WTC11 (cell line): ENCODE measurements at regions not wholly inside any gene's neighbourhood (a gene's known extent, or its start where the extent isn't known, plus 50 kb on each side); places are given as distances from the start of the nearest gene placed in this dataset.

Experiments used
- ATAC-seq: fragments of 200-7000 bp; cut with Tn5 transposase; 2 replicates; pipeline ENCODE4 v1.10.0; 2021; ENCODE audit warnings: mild to moderate bottlenecking, moderate library complexity
- CTCF ChIA-PET: fragments of 300-600 bp; sonication (Branson Sonifier 250); formaldehyde crosslinking; loops from one replicate; lab custom pipeline; 2021; ENCODE audit warnings: antibody characterized with exemption; lab: Charles Lee
- POLR2A ChIA-PET: fragments of 350-600 bp; sonication (Branson Sonifier 250); formaldehyde crosslinking; loops from one replicate; lab custom pipeline; 2021; ENCODE audit warnings: antibody characterized with exemption; lab: Charles Lee
- DNase-seq: peaks from one replicate; pipeline ENCODE4 v3.0.0; 2021; ENCODE audit warnings: low spot score
- H3K27ac Mint-ChIP-seq: 2 replicates; pipeline ENCODE4 v1.8.0; 2021; ENCODE audit warnings: mixed read lengths
- H3K27me3 Mint-ChIP-seq: 2 replicates; pipeline ENCODE4 v1.8.0; 2021; ENCODE audit warnings: low read depth, mild to moderate bottlenecking, moderate library complexity, mixed read lengths
- H3K36me3 Mint-ChIP-seq: 2 replicates; pipeline ENCODE4 v1.8.0; 2021; ENCODE audit warnings: mixed read lengths
- H3K4me1 Mint-ChIP-seq: 2 replicates; pipeline ENCODE4 v1.8.0; 2022; ENCODE audit warnings: mixed read lengths
- H3K4me3 Mint-ChIP-seq: 2 replicates; pipeline ENCODE4 v1.8.0; 2021; ENCODE audit warnings: mild to moderate bottlenecking, moderate library complexity, mixed read lengths
- H3K9me3 Mint-ChIP-seq: 2 replicates; pipeline ENCODE4 v1.8.0; 2021; ENCODE audit warnings: mixed read lengths
- ATF2 ChIP-seq: sonication (generic); formaldehyde crosslinking; IDR thresholded peaks from 2 replicates; pipeline ENCODE4 v1.8.1; 2022; ENCODE audit warnings: low read depth, missing genetic modification reagents, borderline replicate concordance
- ESRRA ChIP-seq: sonication (generic); formaldehyde crosslinking; IDR thresholded peaks from 2 replicates; pipeline ENCODE4 v1.8.1; 2022; ENCODE audit warnings: mild to moderate bottlenecking, missing genetic modification reagents, borderline replicate concordance
- FOXK1 ChIP-seq: sonication (generic); formaldehyde crosslinking; IDR thresholded peaks from 2 replicates; pipeline ENCODE4 v1.8.0; 2022; ENCODE audit warnings: mild to moderate bottlenecking, moderate library complexity, missing genetic modification reagents
- GRHL2 ChIP-seq: fragments of 250-450 bp; sonication (Bioruptor Pico); IDR thresholded peaks from 2 replicates; pipeline ENCODE4 v1.8.0; 2022; ENCODE audit warnings: mild to moderate bottlenecking, moderate library complexity; ENCODE audit not compliant: insufficient replicate concordance, severe bottlenecking
- IRF1 ChIP-seq: sonication (generic); formaldehyde crosslinking; IDR thresholded peaks from 2 replicates; pipeline ENCODE4 v1.8.0; 2023; ENCODE audit warnings: missing genetic modification reagents
- KAT7 ChIP-seq: sonication (generic); formaldehyde crosslinking; IDR thresholded peaks from 2 replicates; pipeline ENCODE4 v1.8.1; 2023; ENCODE audit warnings: missing genetic modification reagents, mild to moderate bottlenecking, borderline replicate concordance
- MYBL2 ChIP-seq: sonication (generic); formaldehyde crosslinking; IDR thresholded peaks from 2 replicates; pipeline ENCODE4 v1.8.1; 2023; ENCODE audit warnings: mild to moderate bottlenecking, moderate library complexity, missing genetic modification reagents
- SP1 ChIP-seq: sonication (generic); formaldehyde crosslinking; conservative IDR thresholded peaks from 2 replicates; pipeline ENCODE4 v1.8.1; 2022; ENCODE audit warnings: missing genetic modification reagents
- TEAD1 ChIP-seq: sonication (generic); formaldehyde crosslinking; IDR thresholded peaks from 2 replicates; pipeline ENCODE4 v1.8.0; 2022; ENCODE audit warnings: mild to moderate bottlenecking, missing genetic modification reagents
- ZNF317 ChIP-seq: sonication (generic); formaldehyde crosslinking; IDR thresholded peaks from 2 replicates; pipeline ENCODE4 v1.8.1; 2023; ENCODE audit warnings: low read depth, mild to moderate bottlenecking, moderate library complexity, missing genetic modification reagents, borderline replicate concordance
- ZNF416 ChIP-seq: fragments of 250-450 bp; sonication (Bioruptor Pico); IDR thresholded peaks from 2 replicates; pipeline ENCODE4 v1.9.0; 2021; ENCODE audit warnings: mild to moderate bottlenecking, inconsistent platforms
- ZNF532 ChIP-seq: fragments of 250-450 bp; sonication (Bioruptor Pico); IDR thresholded peaks from 2 replicates; pipeline ENCODE4 v1.9.0; 2021; ENCODE audit warnings: mild to moderate bottlenecking, borderline replicate concordance
- TF ChIP-seq, protein P1 (sequence below): fragments of 250-450 bp; sonication (Bioruptor Pico); IDR thresholded peaks from 2 replicates; pipeline ENCODE4 v1.9.0; 2021; ENCODE audit warnings: mild to moderate bottlenecking
- TF ChIP-seq, protein P2 (sequence below): sonication (generic); formaldehyde crosslinking; conservative IDR thresholded peaks from 2 replicates; pipeline ENCODE4 v1.8.1; 2023; ENCODE audit warnings: mild to moderate bottlenecking, low read depth, missing genetic modification reagents, moderate library complexity

DNA sequence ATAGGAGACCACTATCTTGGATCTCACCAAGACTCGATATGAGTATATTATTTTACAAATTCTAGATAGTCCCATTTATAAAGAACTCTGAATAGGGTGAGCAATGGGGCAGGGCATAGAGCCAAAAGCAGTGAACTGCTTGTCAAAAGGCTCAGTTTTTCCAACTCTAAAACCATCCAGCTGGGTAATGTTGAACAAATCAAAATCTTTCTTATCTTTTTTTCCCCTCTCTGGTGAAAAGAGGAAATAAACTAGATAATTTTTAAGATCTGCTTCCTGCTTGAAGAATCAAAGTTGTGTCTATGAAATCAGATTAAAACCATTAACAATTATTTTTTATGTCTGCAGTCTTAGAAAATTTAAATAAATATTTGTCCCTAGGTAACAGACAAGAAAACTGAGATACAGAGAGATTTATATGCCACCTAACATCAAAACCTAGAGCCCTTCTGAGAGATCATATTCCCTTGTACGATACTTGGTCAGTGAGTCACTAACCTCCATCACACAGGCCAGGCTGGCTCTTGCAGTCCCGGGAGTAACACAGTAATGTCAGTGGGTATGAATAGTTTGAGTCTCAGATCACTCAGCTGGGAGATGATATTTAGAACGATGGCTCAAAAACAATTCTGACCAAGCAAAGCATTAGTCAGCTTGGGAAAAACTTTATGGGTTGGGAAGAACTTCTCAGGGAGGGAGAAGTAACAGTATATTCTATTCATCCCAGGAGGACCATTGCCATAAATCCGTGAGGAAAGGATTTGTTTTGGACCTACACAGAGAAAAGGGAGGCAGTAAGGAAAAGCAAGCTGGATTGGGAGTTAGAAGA is 178.8 kb downstream of the REEP3 start (continued):
- no peak for TF ChIP-seq GRHL2 (CRISPR knock-in tag)
- no peak for TF ChIP-seq MYBL2 (CRISPR knock-in tag)
- TF ChIP-seq FOXK1 = no peak

- POLR2A ChIA-PET = no interaction called here
- TF ChIP-seq IRF1 (no peak), ZNF416 (no peak), TEAD1 (CRISPR knock-in tag) (no peak), ZNF532 (CRISPR knock-in tag) (no peak), ZNF317 (CRISPR knock-in tag) (no peak), SP1 (CRISPR knock-in tag) (no peak), KAT7 (CRISPR knock-in tag) (no peak), ATF2 (CRISPR knock-in tag) (no peak), ESRRA (CRISPR knock-in tag) (no peak)
- TF ChIP-seq, protein P1, sequence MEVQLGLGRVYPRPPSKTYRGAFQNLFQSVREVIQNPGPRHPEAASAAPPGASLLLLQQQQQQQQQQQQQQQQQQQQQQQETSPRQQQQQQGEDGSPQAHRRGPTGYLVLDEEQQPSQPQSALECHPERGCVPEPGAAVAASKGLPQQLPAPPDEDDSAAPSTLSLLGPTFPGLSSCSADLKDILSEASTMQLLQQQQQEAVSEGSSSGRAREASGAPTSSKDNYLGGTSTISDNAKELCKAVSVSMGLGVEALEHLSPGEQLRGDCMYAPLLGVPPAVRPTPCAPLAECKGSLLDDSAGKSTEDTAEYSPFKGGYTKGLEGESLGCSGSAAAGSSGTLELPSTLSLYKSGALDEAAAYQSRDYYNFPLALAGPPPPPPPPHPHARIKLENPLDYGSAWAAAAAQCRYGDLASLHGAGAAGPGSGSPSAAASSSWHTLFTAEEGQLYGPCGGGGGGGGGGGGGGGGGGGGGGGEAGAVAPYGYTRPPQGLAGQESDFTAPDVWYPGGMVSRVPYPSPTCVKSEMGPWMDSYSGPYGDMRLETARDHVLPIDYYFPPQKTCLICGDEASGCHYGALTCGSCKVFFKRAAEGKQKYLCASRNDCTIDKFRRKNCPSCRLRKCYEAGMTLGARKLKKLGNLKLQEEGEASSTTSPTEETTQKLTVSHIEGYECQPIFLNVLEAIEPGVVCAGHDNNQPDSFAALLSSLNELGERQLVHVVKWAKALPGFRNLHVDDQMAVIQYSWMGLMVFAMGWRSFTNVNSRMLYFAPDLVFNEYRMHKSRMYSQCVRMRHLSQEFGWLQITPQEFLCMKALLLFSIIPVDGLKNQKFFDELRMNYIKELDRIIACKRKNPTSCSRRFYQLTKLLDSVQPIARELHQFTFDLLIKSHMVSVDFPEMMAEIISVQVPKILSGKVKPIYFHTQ (CRISPR knock-in tag) = no peak
- TF ChIP-seq, protein P2, sequence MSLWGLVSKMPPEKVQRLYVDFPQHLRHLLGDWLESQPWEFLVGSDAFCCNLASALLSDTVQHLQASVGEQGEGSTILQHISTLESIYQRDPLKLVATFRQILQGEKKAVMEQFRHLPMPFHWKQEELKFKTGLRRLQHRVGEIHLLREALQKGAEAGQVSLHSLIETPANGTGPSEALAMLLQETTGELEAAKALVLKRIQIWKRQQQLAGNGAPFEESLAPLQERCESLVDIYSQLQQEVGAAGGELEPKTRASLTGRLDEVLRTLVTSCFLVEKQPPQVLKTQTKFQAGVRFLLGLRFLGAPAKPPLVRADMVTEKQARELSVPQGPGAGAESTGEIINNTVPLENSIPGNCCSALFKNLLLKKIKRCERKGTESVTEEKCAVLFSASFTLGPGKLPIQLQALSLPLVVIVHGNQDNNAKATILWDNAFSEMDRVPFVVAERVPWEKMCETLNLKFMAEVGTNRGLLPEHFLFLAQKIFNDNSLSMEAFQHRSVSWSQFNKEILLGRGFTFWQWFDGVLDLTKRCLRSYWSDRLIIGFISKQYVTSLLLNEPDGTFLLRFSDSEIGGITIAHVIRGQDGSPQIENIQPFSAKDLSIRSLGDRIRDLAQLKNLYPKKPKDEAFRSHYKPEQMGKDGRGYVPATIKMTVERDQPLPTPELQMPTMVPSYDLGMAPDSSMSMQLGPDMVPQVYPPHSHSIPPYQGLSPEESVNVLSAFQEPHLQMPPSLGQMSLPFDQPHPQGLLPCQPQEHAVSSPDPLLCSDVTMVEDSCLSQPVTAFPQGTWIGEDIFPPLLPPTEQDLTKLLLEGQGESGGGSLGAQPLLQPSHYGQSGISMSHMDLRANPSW = no peak
Measured at GRCh38 chr10:63700631-63701156, 179.5 kb downstream of the REEP3 start.

More at GRCh38 chr10:63700631-63701156, 179.5 kb downstream of the REEP3 start:
- peaks cover 38% of the 10 kb centered on the region for H3K4me1 Mint-ChIP-seq
- peaks cover 16% of the 10 kb centered on the region for H3K9me3 Mint-ChIP-seq
- peaks cover 3% of the 10 kb centered on the region; the same call in 1 of the 2 replicates for H3K36me3 Mint-ChIP-seq
- H3K4me3 Mint-ChIP-seq = no peak overlapping the region
- H3K27ac Mint-ChIP-seq = no peak overlapping the region
- no peak for DNase-seq
- CTCF ChIA-PET = interaction anchor here (1.2 to 1.4 kb wide), 2 partner anchors 11 to 20 kb away, joined by 4 to 7 read pairs; no protein-coding TSS in a partner anchor
- no peaks in the 10 kb centered on the region for H3K27me3 Mint-ChIP-seq
- ATAC-seq = no peak
